ENCODE measurements at regions not wholly inside any gene's neighbourhood (a gene's known extent, or its start where the extent isn't known, plus 50 kb on each side); places are given as distances from the start of the nearest gene placed in this dataset.

DNA sequence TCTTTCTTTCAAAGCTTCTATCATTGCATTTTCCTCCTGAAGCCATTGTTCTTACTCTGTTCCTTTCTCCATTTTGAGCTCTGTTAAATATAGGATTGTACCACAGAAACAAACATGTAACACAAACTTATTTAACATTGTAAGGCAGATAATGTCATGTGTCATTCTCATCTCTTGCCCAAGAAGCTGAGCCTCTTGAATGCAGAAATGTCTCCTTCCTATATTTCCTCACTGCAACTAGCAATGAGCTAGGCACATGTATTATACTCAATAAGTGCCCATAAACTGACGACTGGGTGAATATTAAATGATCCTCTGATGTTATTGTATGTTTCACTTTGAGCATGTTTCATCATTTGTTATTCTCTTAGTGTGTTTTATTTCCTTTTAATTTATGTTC, 56.7 kb upstream of the SLC7A11 start:
- DNase-seq, result no peak

DNA sequence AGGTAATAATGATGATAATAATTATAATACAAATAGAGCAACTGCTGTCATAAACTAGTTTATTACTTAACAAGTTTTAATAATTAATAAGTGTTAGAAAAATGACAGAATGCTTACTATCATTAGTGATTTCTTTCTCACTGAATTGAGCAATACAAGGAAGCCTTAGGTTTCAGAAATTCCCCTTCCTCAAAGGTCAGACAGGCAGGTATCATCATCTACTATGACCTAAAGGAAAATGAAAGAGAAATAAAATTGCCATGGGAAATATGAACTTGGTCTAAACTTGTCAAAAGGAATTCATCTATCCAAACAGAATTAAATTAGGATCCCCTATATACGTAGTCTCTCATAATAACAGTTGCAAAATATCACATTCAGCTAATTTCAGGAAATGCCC, 56.3 kb upstream of the SLC7A11 start:
- DNase-seq, result no peak

DNA sequence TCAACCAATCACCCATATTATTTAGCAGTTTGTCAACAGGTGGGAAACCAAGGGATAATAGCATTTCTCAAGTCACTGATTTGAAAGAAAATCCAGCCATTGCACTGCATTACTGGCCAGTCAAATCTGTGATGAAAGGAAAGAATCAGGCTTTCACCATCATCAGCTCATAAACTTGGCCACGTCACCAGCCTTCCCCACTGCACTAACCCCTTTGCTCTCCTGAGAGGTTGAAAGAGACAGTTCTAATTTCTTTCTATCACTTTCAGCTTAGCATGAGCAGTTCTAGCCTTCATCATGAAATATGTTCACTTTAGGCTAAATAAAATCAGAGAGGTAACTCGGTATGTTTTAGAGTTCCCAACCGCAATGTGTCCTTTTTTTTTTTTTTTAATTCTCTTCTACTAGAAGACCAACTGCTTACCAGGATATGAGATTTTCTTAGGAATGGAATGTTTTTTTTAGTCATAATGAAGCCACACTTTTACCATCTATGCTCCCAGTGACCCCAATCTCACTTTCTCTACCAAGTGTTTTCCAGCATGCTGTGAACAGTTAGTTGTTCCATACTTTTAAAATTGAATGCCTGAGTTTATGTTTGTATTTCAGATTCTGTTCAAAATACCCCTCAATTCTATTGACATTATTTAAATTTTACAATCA, 55.7 kb upstream of the SLC7A11 start:
- no peak for DNase-seq

DNA sequence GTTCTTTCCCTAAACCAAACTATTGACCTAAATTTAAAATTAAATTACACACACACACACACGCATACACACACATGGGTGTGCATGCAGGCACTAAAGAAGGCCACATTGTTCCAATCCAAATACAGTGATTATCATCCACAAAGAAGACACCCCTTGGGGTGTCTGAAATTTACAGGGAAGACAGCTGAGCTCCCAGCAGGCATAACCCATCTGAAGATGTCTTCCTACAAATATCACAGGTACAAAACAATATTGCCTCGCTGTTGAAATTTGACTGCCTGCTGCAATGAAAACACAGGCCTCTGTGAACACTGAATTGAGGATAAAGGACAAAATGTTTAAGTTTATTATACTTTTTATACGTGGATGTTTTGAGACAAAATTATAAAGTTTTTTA, 50.2 kb upstream of the SLC7A11 start:
- DNase-seq, result peak; percentile 11 to 25
